Transverse colon (tissue), 3 donors: ENCODE measurements at regions not wholly inside any gene's neighbourhood (a gene's known extent, or its start where the extent isn't known, plus 50 kb on each side); places are given as distances from the start of the nearest gene placed in this dataset.

ENCODE experiments used
- EP300 ChIP-seq: sonication (generic); formaldehyde crosslinking; IDR thresholded peaks from one replicate; pipeline ENCODE4 v1.6.1; 2017; ENCODE audit warnings: antibody characterized with exemption, low read depth
- TF ChIP-seq, protein P1 (sequence below), 5 experiments: fragments of 200-600 bp in 3 of 5; fragments of 450-650 bp in 2 of 5; sonication (generic) in 3 of 5; IDR thresholded peaks; 1 replicate in 2 of 5; 2 replicates in 3 of 5; pipeline ENCODE4 v1.5.1; 2016 to 2017; ENCODE audit warnings: antibody characterized with exemption in 5 of 5, inconsistent platforms in 3 of 5, mild to moderate bottlenecking in 2 of 5, moderate library complexity in 1 of 5

DNA sequence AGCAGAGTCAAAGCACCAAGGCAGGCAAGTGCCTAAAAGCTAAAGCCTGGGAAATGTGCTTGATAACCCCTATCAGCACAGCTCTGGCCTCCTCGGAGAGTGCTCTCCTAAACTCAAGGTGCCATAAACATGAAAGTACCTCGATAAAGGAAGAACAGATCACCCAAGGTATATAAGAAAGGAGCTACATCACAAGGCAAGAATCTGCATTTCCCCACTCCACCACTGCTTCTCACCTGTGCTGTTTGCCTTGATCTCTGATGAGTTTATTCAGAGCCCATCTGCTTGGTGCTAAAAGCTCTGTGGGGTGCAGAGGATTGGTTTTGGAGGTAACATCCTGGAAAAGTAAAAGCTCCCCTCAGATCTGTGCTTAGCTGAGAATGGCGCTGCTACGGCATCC is 449.5 kb upstream of the CDH5 start:
- TF ChIP-seq, protein P1, sequence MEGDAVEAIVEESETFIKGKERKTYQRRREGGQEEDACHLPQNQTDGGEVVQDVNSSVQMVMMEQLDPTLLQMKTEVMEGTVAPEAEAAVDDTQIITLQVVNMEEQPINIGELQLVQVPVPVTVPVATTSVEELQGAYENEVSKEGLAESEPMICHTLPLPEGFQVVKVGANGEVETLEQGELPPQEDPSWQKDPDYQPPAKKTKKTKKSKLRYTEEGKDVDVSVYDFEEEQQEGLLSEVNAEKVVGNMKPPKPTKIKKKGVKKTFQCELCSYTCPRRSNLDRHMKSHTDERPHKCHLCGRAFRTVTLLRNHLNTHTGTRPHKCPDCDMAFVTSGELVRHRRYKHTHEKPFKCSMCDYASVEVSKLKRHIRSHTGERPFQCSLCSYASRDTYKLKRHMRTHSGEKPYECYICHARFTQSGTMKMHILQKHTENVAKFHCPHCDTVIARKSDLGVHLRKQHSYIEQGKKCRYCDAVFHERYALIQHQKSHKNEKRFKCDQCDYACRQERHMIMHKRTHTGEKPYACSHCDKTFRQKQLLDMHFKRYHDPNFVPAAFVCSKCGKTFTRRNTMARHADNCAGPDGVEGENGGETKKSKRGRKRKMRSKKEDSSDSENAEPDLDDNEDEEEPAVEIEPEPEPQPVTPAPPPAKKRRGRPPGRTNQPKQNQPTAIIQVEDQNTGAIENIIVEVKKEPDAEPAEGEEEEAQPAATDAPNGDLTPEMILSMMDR (IDR thresholded peaks at IDR 0.05), result no peak
- TF ChIP-seq EP300, result no peak
